Fibroblast of mammary gland (primary cell): ENCODE measurements at regions not wholly inside any gene's neighbourhood (a gene's known extent, or its start where the extent isn't known, plus 50 kb on each side); places are given as distances from the start of the nearest gene placed in this dataset.
"Not testable (repeated sequence)": the region's sequence is repeated elsewhere in the genome, so short reads cannot be mapped to it uniquely, and the experiment has no call there.

Experiments
- DNase-seq: peaks from one replicate; pipeline ENCODE4 v3.0.0-alpha.2; 2010; ENCODE audit warnings: low read depth
- H3K4me3 ChIP-seq: 2 replicates; pipeline ENCODE4 v1.5.1; 2011; ENCODE audit warnings: low read depth, mild to moderate bottlenecking, low read length, moderate library complexity; ENCODE audit not compliant: control insufficient read depth
- CTCF ChIP-seq: conservative IDR thresholded peaks from 2 replicates; pipeline ENCODE4 v1.5.1; 2011; ENCODE audit warnings: low read depth, low read length, inconsistent platforms; ENCODE audit not compliant: control insufficient read depth, insufficient read depth

- no peak for DNase-seq
- TF ChIP-seq CTCF, result no peak
Measured at GRCh38 chr4:26196567-26196966, 124.2 kb upstream of the RBPJ start.

GRCh38 chr4:26197018-26197779 lies 123.6 kb upstream of the RBPJ start:
- peak; percentile 99 for DNase-seq
- no peak overlapping the region for H3K4me3 ChIP-seq
- no peak for TF ChIP-seq CTCF

More at GRCh38 chr4:26196567-26196966, 124.2 kb upstream of the RBPJ start:
- no peak overlapping the region for H3K4me3 ChIP-seq

DNA sequence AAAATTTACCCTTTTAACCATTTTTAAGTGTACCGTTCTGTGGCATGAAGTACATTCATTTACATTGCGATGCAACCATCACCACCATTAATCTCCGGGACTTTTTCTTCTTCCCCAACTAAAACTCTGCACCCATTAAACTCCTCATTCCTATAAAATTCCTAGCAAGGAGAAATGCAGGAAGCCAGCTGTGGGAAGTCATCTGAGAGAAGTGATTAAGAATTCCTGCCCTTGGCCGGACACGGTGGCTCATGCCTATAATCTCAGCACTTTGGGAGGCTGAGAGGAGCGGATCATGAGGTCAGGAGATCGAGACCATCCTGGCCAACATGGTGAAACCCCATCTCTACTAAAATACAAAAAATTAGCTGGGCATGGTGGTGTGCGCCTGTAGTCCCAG lies 121.9 kb upstream of the RBPJ start:
- DNase-seq, H3K4me3 ChIP-seq: not testable (repeated sequence)

- no peak for DNase-seq
- H3K4me3 ChIP-seq, result no peak overlapping the region
- TF ChIP-seq CTCF, result no peak
Measured at GRCh38 chr4:26199596-26199995, 121.2 kb upstream of the RBPJ start.

GRCh38 chr4:26201120-26201519 lies 119.7 kb upstream of the RBPJ start:
- DNase-seq, result peak; percentile 76
- H3K4me3 ChIP-seq, result no peak overlapping the region
- no peak for TF ChIP-seq CTCF

DNA sequence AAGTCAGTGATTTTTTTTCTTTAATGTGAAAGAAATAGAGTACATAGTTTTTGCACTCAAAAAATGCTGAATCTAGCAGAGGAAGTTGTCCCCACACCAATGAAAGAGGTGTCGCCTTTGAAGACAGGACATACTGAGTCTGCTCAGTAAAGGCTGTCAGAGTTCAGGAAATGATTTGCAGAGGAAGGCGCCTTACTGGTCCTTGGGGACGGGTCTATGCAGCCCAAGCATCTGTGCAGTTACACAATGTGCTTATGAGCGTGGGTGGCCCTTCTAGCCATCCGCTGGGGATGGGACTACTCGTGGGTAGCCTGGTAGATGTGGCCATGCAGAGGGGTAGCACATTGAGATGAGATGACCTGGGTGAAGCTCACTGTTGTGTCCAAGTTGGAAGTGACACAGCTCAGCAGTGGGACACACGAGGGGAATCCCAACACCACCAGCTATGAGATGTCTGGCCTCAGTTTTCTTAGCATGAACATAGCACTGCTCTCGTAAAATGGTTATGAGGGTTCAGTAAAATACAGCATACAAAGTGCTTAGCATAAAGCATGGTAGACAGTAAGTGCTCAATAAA lies 116.5 kb upstream of the RBPJ start:
- no peak for TF ChIP-seq CTCF
- no peak overlapping the region for H3K4me3 ChIP-seq
- DNase-seq, result no peak

DNA sequence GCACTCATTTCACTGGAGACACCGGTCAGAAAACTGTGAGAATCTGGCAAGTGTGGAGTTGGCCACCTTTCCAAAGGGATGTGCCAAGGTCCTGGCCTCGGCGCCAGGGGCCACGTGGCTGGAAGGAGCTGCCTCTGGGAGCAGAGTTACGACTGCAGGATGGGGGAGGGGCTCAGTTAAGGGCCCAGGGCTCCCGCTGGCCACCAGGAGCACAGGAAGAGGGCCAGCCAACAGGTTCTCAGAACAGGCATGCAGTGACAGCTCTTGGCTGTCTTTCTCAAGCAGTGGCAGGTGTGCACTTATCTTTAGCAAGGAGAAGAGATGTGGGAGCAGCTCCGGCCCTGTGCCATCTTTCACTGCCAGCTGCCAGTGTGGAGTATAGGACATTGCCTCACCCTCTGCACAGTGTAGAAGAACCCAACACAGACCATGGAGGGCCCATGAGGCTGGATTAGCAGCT lies 115.9 kb upstream of the RBPJ start:
- no peak for TF ChIP-seq CTCF
- DNase-seq, result no peak
- no peak overlapping the region for H3K4me3 ChIP-seq
